ENCODE measurements at regions not wholly inside any gene's neighbourhood (a gene's known extent, or its start where the extent isn't known, plus 50 kb on each side); places are given as distances from the start of the nearest gene placed in this dataset.
"Not testable (repeated sequence)": the region's sequence is repeated elsewhere in the genome, so short reads cannot be mapped to it uniquely, and the experiment has no call there.

DNA sequence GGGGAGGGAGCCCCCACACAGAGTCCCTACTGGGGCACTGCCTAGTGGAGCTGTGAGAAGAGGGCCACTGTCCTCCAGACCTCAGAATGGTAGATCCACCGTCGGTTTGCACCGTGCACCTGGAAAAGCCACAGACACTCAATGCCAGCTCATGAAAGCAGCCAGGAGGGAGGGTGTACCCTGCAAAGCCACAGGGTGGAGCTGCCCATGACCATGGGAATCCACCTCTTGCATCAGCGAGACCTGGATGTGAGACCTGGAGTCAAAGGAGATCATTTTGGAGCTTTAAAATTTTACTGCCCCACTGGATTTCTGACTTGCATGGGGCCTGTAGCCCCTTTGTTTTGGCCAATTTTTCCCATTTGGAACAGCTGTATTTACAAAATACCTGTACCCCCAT lies 188.1 kb upstream of the IRX4 start:
- TF ChIP-seq EZH2, EZH2phosphoT487 (IDR thresholded peaks at IDR 0.05): not testable (repeated sequence)
- TF ChIP-seq, protein P1, sequence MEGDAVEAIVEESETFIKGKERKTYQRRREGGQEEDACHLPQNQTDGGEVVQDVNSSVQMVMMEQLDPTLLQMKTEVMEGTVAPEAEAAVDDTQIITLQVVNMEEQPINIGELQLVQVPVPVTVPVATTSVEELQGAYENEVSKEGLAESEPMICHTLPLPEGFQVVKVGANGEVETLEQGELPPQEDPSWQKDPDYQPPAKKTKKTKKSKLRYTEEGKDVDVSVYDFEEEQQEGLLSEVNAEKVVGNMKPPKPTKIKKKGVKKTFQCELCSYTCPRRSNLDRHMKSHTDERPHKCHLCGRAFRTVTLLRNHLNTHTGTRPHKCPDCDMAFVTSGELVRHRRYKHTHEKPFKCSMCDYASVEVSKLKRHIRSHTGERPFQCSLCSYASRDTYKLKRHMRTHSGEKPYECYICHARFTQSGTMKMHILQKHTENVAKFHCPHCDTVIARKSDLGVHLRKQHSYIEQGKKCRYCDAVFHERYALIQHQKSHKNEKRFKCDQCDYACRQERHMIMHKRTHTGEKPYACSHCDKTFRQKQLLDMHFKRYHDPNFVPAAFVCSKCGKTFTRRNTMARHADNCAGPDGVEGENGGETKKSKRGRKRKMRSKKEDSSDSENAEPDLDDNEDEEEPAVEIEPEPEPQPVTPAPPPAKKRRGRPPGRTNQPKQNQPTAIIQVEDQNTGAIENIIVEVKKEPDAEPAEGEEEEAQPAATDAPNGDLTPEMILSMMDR (IDR thresholded peaks at IDR 0.05): not testable (repeated sequence)

Data from neural progenitor cell (in vitro differentiated cells).